H1 (cell line): ENCODE measurements at regions not wholly inside any gene's neighbourhood (a gene's known extent, or its start where the extent isn't known, plus 50 kb on each side); places are given as distances from the start of the nearest gene placed in this dataset.

Experiments used
- CTCF ChIA-PET: fragments of 300-600 bp; sonication (Branson Sonifier 250); formaldehyde crosslinking; loops from one replicate; lab custom pipeline; 2021; ENCODE audit not compliant: partially characterized antibody; lab: Charles Lee
- POLR2A ChIA-PET: fragments of 300-600 bp; sonication (Branson Sonifier 250); formaldehyde crosslinking; loops from one replicate; lab custom pipeline; 2021; ENCODE audit warnings: inconsistent platforms; ENCODE audit not compliant: partially characterized antibody; lab: Charles Lee
- DNase-seq, 2 experiments: peaks; one replicate each; pipeline versions ENCODE4 v3.0.0 to v3.0.0-alpha.2; 2010 to 2022; ENCODE audit warnings: low spot score in 2 of 2, low read depth in 1 of 2, mixed read lengths in 1 of 2
- FAIRE-seq: peaks from 2 replicates; lab custom pipeline; 2011; peaks lifted over from hg19 to GRCh38; lab: Jason Lieb, UNC
- H2AFZ ChIP-seq: 2 replicates; pipeline ENCODE4 v1.8.1; 2012; ENCODE audit warnings: low read length, inconsistent platforms
- H2AK5ac ChIP-seq: 2 replicates; pipeline ENCODE4 v1.6.1; 2013; ENCODE audit warnings: low read depth, low read length
- H2BK120ac ChIP-seq: replicated peaks from 2 replicates; pipeline ENCODE3; 2013; ENCODE audit warnings: low read depth, low read length, inconsistent platforms
- H2BK12ac ChIP-seq: 2 replicates; pipeline ENCODE4 v1.6.1; 2013; ENCODE audit warnings: low read depth, low read length
- H2BK15ac ChIP-seq: 2 replicates; pipeline ENCODE4 v1.6.1; 2013; ENCODE audit warnings: low read length
- H2BK20ac ChIP-seq: 2 replicates; pipeline ENCODE4 v1.6.1; 2013; ENCODE audit warnings: low read length
- H2BK5ac ChIP-seq: 2 replicates; pipeline ENCODE4 v1.6.1; 2013; ENCODE audit warnings: low read depth, low read length
- H3K14ac ChIP-seq: 2 replicates; pipeline ENCODE4 v1.6.1; 2013; ENCODE audit warnings: inconsistent platforms; ENCODE audit not compliant: insufficient read length
- H3K18ac ChIP-seq: 2 replicates; pipeline ENCODE4 v1.6.1; 2013; ENCODE audit warnings: low read length; ENCODE audit errors: extremely low read depth
- H3K23ac ChIP-seq: 2 replicates; pipeline ENCODE4 v1.6.1; 2013; ENCODE audit warnings: inconsistent platforms; ENCODE audit not compliant: insufficient read length
- H3K23me2 ChIP-seq: 2 replicates; pipeline ENCODE4 v1.6.1; 2013; ENCODE audit warnings: low read depth, low read length
- H3K27ac ChIP-seq: 2 replicates; pipeline ENCODE4 v1.6.1; 2011; ENCODE audit warnings: low read depth, low read length, inconsistent platforms
- H3K27me3 ChIP-seq, 4 experiments: replicated peaks in 1 of 4; 1 replicate in 1 of 4; 2 replicates in 3 of 4; pipeline versions ENCODE4 v1.6.1 to v1.8.1; 2011 to 2013; ENCODE audit warnings: low read length in 3 of 4, mild to moderate bottlenecking in 3 of 4, inconsistent platforms in 2 of 4, mixed read lengths in 2 of 4, moderate library complexity in 1 of 4; ENCODE audit not compliant: control insufficient read depth in 3 of 4, insufficient read depth in 3 of 4; ENCODE audit errors: extremely low read depth in 1 of 4
- H3K36me3 ChIP-seq, 4 experiments: 2 replicates each; pipeline versions ENCODE4 v1.6.1 to v1.8.1; 2011 to 2013; ENCODE audit warnings: mild to moderate bottlenecking in 4 of 4, low read length in 3 of 4, moderate library complexity in 2 of 4, control low read depth in 1 of 4, inconsistent platforms in 1 of 4; ENCODE audit not compliant: insufficient read depth in 4 of 4, control insufficient read depth in 2 of 4
- H3K4ac ChIP-seq: replicated peaks from 2 replicates; pipeline ENCODE3; 2013; ENCODE audit warnings: low read length, low read depth, mixed read lengths, inconsistent platforms; ENCODE audit not compliant: insufficient read length
- H3K4me1 ChIP-seq, 4 experiments: replicated peaks in 1 of 4; 1 replicate in 1 of 4; 2 replicates in 3 of 4; pipeline versions ENCODE4 v1.6.1 to v1.8.1; 2011 to 2013; ENCODE audit warnings: low read length in 3 of 4, inconsistent platforms in 2 of 4, mixed read lengths in 1 of 4; ENCODE audit not compliant: insufficient read depth in 4 of 4, control insufficient read depth in 3 of 4
- H3K4me2 ChIP-seq, 2 experiments: 2 replicates each; pipeline versions ENCODE4 v1.6.1 to v1.8.1; 2011 to 2013; ENCODE audit warnings: low read depth in 2 of 2, low read length in 2 of 2, control low read depth in 1 of 2, inconsistent platforms in 1 of 2, mild to moderate bottlenecking in 1 of 2; ENCODE audit not compliant: insufficient read depth in 1 of 2
- H3K4me3 ChIP-seq, 4 experiments: fragments of 200-600, 300-600 bp in 1 of 4; sonication (generic), shearing (Covaris generic), sonication (Bioruptor Twin) in 1 of 4; 2 replicates each; pipeline versions ENCODE4 v1.5.1 to v1.8.1; 2011 to 2016; ENCODE audit warnings: low read length in 4 of 4, low read depth in 3 of 4, control low read depth in 2 of 4, inconsistent platforms in 2 of 4, mild to moderate bottlenecking in 2 of 4, mixed read lengths in 1 of 4, moderate library complexity in 1 of 4; ENCODE audit not compliant: insufficient read depth in 2 of 4; ENCODE audit errors: extremely low read depth in 1 of 4
- H3K56ac ChIP-seq: replicated peaks from 2 replicates; pipeline ENCODE3; 2013; ENCODE audit warnings: low read depth, mild to moderate bottlenecking, mixed read lengths, low read length, inconsistent platforms; ENCODE audit not compliant: insufficient read length
- H3K79me1 ChIP-seq: 2 replicates; pipeline ENCODE4 v1.6.1; 2013; ENCODE audit warnings: low read depth, low read length, control low read depth
- H3K79me2 ChIP-seq, 2 experiments: 2 replicates each; pipeline versions ENCODE4 v1.6.1 to v1.8.1; 2012 to 2013; ENCODE audit warnings: low read length in 2 of 2, mild to moderate bottlenecking in 2 of 2, inconsistent platforms in 1 of 2; ENCODE audit not compliant: insufficient read depth in 2 of 2, control insufficient read depth in 1 of 2
- H3K9ac ChIP-seq, 4 experiments: replicated peaks in 1 of 4; 1 replicate in 1 of 4; 2 replicates in 3 of 4; pipeline versions ENCODE4 v1.6.1 to v1.8.1; 2011 to 2013; ENCODE audit warnings: low read depth in 3 of 4, low read length in 3 of 4, control low read depth in 2 of 4, mild to moderate bottlenecking in 2 of 4, moderate library complexity in 2 of 4, inconsistent platforms in 1 of 4; ENCODE audit errors: extremely low read depth in 1 of 4
- H3K9me3 ChIP-seq, 2 experiments: 2 replicates each; pipeline versions ENCODE4 v1.6.1 to v1.8.1; 2012 to 2013; ENCODE audit warnings: mild to moderate bottlenecking in 2 of 2, moderate library complexity in 2 of 2, control low read depth in 1 of 2, inconsistent platforms in 1 of 2, low read depth in 1 of 2, low read length in 1 of 2, mixed read lengths in 1 of 2; ENCODE audit not compliant: insufficient read depth in 2 of 2
- H4K20me1 ChIP-seq, 2 experiments: replicated peaks in 1 of 2; 2 replicates each; pipeline versions ENCODE3 to v1.8.1; 2011 to 2013; ENCODE audit warnings: inconsistent platforms in 2 of 2, low read length in 2 of 2, mild to moderate bottlenecking in 1 of 2; ENCODE audit not compliant: insufficient read depth in 2 of 2, control insufficient read depth in 1 of 2
- H4K5ac ChIP-seq: 2 replicates; pipeline ENCODE4 v1.6.1; 2013; ENCODE audit warnings: low read length, low read depth, mixed read lengths, inconsistent platforms; ENCODE audit not compliant: insufficient read length
- H4K8ac ChIP-seq: 2 replicates; pipeline ENCODE4 v1.8.0; 2013; ENCODE audit warnings: mild to moderate bottlenecking, moderate library complexity, low read length, inconsistent platforms; ENCODE audit not compliant: insufficient read depth; ENCODE audit errors: extremely low read depth
- H4K91ac ChIP-seq: replicated peaks from 2 replicates; pipeline ENCODE3; 2013; ENCODE audit warnings: low read length, mixed read lengths, inconsistent platforms; ENCODE audit not compliant: insufficient read length
- ATF2 ChIP-seq: IDR thresholded peaks from 2 replicates; pipeline ENCODE4 v1.6.1; 2012; ENCODE audit warnings: low read length, inconsistent platforms
- CTCF ChIP-seq, 3 experiments: IDR thresholded peaks; 1 replicate in 2 of 3; 2 replicates in 1 of 3; pipeline versions ENCODE4 v1.5.1 to v1.6.1; 2011; ENCODE audit warnings: low read length in 3 of 3, mild to moderate bottlenecking in 3 of 3, inconsistent platforms in 2 of 3, low read depth in 1 of 3, moderate library complexity in 1 of 3; ENCODE audit not compliant: insufficient read depth in 1 of 3; ENCODE audit errors: control extremely low read depth in 1 of 3
- EGR1 ChIP-seq: IDR thresholded peaks from 2 replicates; pipeline ENCODE4 v1.6.1; 2011; ENCODE audit warnings: low read depth, low read length, borderline replicate concordance
- HDAC2 ChIP-seq, 2 experiments: fragments of 300-600 bp in 1 of 2; sonication (generic) in 1 of 2; IDR thresholded peaks; 2 replicates each; pipeline ENCODE4 v1.6.1; 2011 to 2012; ENCODE audit warnings: low read depth in 2 of 2, low read length in 2 of 2, mild to moderate bottlenecking in 2 of 2, moderate library complexity in 2 of 2, borderline replicate concordance in 1 of 2, inconsistent platforms in 1 of 2
- MAX ChIP-seq: IDR thresholded peaks from 2 replicates; pipeline ENCODE4 v1.6.1; 2012; ENCODE audit warnings: inconsistent platforms
- NRF1 ChIP-seq: IDR thresholded peaks from 2 replicates; pipeline ENCODE4 v1.6.1; 2011; ENCODE audit warnings: mild to moderate bottlenecking, low read depth, low read length, improper control_type of control experiment
- WGBS, 2 experiments: shearing (Covaris generic) in 1 of 2; methylation state at CpG; one replicate each; pipeline versions ENCODE4 v1.1.6 to v1.1.7; 2013 to 2015; ENCODE audit warnings: low lambda C conversion rate in 2 of 2, mixed read lengths in 2 of 2, inconsistent platforms in 1 of 2, low coverage in 1 of 2, missing lambda C conversion rate in 1 of 2; ENCODE audit not compliant: insufficient replicate concordance in 2 of 2, insufficient coverage in 1 of 2, insufficient read length in 1 of 2; ENCODE audit errors: extremely low coverage in 1 of 2, missing lambda C conversion rate in 1 of 2; 5-methylcytosine and 5-hydroxymethylcytosine counted together

- CTCF ChIA-PET = interaction anchor here (1.1 to 2.0 kb wide), 4 partner anchors 9 to 38 kb away, joined by 4 to 7 read pairs (median 4); no protein-coding TSS in a partner anchor
- no peak overlapping the region for H3K9ac ChIP-seq
- no peak overlapping the region for H3K27ac ChIP-seq
- no peak overlapping the region for H3K18ac ChIP-seq
- no peak overlapping the region for H3K14ac ChIP-seq
- H3K4me2 ChIP-seq = no peak overlapping the region
- H3K4ac ChIP-seq = no peak overlapping the region
- WGBS, 2 experiments = 84% methylated on average over 7 of the region's 7 CpGs; no CpG with 5 or more reads in 1 of the 2 experiments
- H2BK20ac ChIP-seq = no peak overlapping the region
- no peak overlapping the region for H2BK5ac ChIP-seq
- no peaks in the 10 kb centered on the region for H4K20me1 ChIP-seq
- H2BK12ac ChIP-seq = no peak overlapping the region
- no peak overlapping the region for H3K56ac ChIP-seq
- FAIRE-seq (no peak), DNase-seq (no peak)
- no peak overlapping the region for H2AK5ac ChIP-seq
- no peaks in the 10 kb centered on the region for H3K79me1 ChIP-seq
- no peak for TF ChIP-seq CTCF (IDR thresholded peaks at IDR 0.05; ENCODE audit: control extremely low read depth in 1 of 3, insufficient read depth in 1 of 3, low read depth in 1 of 3, low read length in 3 of 3)
- TF ChIP-seq NRF1 = no peak
- no peak for TF ChIP-seq MAX
- TF ChIP-seq HDAC2 (IDR thresholded peaks at IDR 0.05; ENCODE audit: borderline replicate concordance in 1 of 2, low read depth in 2 of 2, low read length in 2 of 2) = no peak
- no peak for TF ChIP-seq ATF2
- TF ChIP-seq EGR1 = no peak
- H4K8ac ChIP-seq = no peak overlapping the region
- H2AFZ ChIP-seq = no peak overlapping the region
- H4K5ac ChIP-seq = no peak overlapping the region
- H3K4me3 ChIP-seq = no peak overlapping the region
- no peaks in the 10 kb centered on the region for H3K23me2 ChIP-seq
- no peaks in the 10 kb centered on the region for H3K9me3 ChIP-seq
- no peak overlapping the region for H3K23ac ChIP-seq
- no peaks in the 10 kb centered on the region for H3K27me3 ChIP-seq
- no peaks in the 10 kb centered on the region for H3K79me2 ChIP-seq
- no peaks in the 10 kb centered on the region for H3K36me3 ChIP-seq
- H3K4me1 ChIP-seq = no peaks in the 10 kb centered on the region
- no peak overlapping the region for H2BK120ac ChIP-seq
- H4K91ac ChIP-seq = no peak overlapping the region
- POLR2A ChIA-PET = no interaction called here
- H2BK15ac ChIP-seq = no peak overlapping the region
Measured at GRCh38 chr2:100767810-100768806, 51.8 kb upstream of the NPAS2 start.
